Body of pancreas (tissue), 4 donors: ENCODE measurements at regions not wholly inside any gene's neighbourhood (a gene's known extent, or its start where the extent isn't known, plus 50 kb on each side); places are given as distances from the start of the nearest gene placed in this dataset.

ENCODE experiments used
- POLR2A ChIP-seq, 3 donors: fragments of 450-650 bp; IDR thresholded peaks; one replicate each; pipeline ENCODE4 v1.6.1; 2016; ENCODE audit warnings: antibody characterized with exemption in 3 of 3, mild to moderate bottlenecking in 2 of 3
- TF ChIP-seq, protein P1 (sequence below), 7 experiments: fragments of 450-650 bp in 4 of 7; fragments of 200-600 bp in 3 of 7; sonication (generic) in 3 of 7; IDR thresholded peaks; one replicate each; pipeline ENCODE4 v1.5.1; 2016 to 2019; ENCODE audit warnings: antibody characterized with exemption in 7 of 7

DNA sequence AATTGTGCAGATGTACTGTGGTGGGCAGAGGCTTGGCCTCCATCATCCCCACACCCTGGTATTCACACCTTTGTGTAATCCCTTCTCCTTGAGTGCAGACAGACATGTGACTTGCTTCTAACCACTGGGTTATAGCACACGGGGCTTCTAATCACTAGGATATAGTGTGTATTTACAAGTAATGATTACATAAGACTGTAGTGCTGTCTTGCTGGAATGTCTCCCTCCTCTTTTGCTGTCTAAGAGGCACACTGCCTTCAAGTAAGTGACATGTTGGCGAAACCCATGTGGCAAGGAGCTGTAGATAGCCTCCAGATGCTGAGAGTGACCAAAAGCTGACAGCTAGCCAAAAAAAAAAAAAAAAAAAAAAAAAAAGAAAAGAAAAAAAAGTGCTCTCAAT, 542.7 kb upstream of the MDFIC2 start:
- TF ChIP-seq, protein P1, sequence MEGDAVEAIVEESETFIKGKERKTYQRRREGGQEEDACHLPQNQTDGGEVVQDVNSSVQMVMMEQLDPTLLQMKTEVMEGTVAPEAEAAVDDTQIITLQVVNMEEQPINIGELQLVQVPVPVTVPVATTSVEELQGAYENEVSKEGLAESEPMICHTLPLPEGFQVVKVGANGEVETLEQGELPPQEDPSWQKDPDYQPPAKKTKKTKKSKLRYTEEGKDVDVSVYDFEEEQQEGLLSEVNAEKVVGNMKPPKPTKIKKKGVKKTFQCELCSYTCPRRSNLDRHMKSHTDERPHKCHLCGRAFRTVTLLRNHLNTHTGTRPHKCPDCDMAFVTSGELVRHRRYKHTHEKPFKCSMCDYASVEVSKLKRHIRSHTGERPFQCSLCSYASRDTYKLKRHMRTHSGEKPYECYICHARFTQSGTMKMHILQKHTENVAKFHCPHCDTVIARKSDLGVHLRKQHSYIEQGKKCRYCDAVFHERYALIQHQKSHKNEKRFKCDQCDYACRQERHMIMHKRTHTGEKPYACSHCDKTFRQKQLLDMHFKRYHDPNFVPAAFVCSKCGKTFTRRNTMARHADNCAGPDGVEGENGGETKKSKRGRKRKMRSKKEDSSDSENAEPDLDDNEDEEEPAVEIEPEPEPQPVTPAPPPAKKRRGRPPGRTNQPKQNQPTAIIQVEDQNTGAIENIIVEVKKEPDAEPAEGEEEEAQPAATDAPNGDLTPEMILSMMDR (IDR thresholded peaks at IDR 0.05) = no peak
- TF ChIP-seq POLR2A (IDR thresholded peaks at IDR 0.05) = no peak
